ENCODE measurements at regions not wholly inside any gene's neighbourhood (a gene's known extent, or its start where the extent isn't known, plus 50 kb on each side); places are given as distances from the start of the nearest gene placed in this dataset.

GRCh38 chr1:198007687-198008607 is 90.8 kb downstream of the LHX9 start:
- TF ChIP-seq CTCF (IDR thresholded peaks at IDR 0.05) (no peak), POLR2A (IDR thresholded peaks at IDR 0.05) (no peak)
